HEK293T (cell line): ENCODE measurements at regions not wholly inside any gene's neighbourhood (a gene's known extent, or its start where the extent isn't known, plus 50 kb on each side); places are given as distances from the start of the nearest gene placed in this dataset.

ENCODE experiments used
- CTCF ChIA-PET: fragments of 350-600 bp; formaldehyde crosslinking; extraction: SDS; loops from one replicate; lab custom pipeline; 2021; ENCODE audit warnings: antibody characterized with exemption, inconsistent platforms; lab: Yijun Ruan, JAX
- POLR2A ChIA-PET: fragments of 350-600 bp; formaldehyde crosslinking; extraction: SDS; loops from one replicate; lab custom pipeline; 2020; ENCODE audit warnings: antibody characterized with exemption, inconsistent platforms; lab: Yijun Ruan, JAX
- DNase-seq: peaks from one replicate; pipeline ENCODE4 v3.0.0; 2012; ENCODE audit warnings: mixed read lengths; ENCODE audit errors: extremely low spot score
- ARNT ChIP-seq: fragments of 450-650 bp; IDR thresholded peaks from 2 replicates; pipeline ENCODE4 v1.6.1; 2017; ENCODE audit warnings: mild to moderate bottlenecking
- BHLHE40 ChIP-seq: fragments of 450-650 bp; IDR thresholded peaks from 2 replicates; pipeline ENCODE4 v1.6.1; 2016; ENCODE audit warnings: mild to moderate bottlenecking, moderate library complexity, borderline replicate concordance
- CTBP1 ChIP-seq: fragments of 450-650 bp; IDR thresholded peaks from 2 replicates; pipeline ENCODE4 v1.6.1; 2016; ENCODE audit warnings: borderline replicate concordance
- ELF4 ChIP-seq: fragments of 450-650 bp; IDR thresholded peaks from 2 replicates; pipeline ENCODE4 v1.6.1; 2017; ENCODE audit warnings: antibody characterized with exemption
- FOXA1 ChIP-seq: fragments of 450-650 bp; IDR thresholded peaks from 2 replicates; pipeline ENCODE4 v1.6.1; 2016; ENCODE audit warnings: mild to moderate bottlenecking
- FOXK2 ChIP-seq: fragments of 450-650 bp; IDR thresholded peaks from 2 replicates; pipeline ENCODE4 v1.6.1; 2016; ENCODE audit warnings: mild to moderate bottlenecking
- FOXM1 ChIP-seq: fragments of 450-650 bp; IDR thresholded peaks from 2 replicates; pipeline ENCODE4 v1.6.1; 2017; ENCODE audit warnings: mild to moderate bottlenecking, borderline replicate concordance
- HDGF ChIP-seq: fragments of 450-650 bp; IDR thresholded peaks from 2 replicates; pipeline ENCODE4 v1.6.1; 2017; ENCODE audit warnings: antibody characterized with exemption, borderline replicate concordance
- L3MBTL2 ChIP-seq: fragments of 450-650 bp; conservative IDR thresholded peaks from 2 replicates; pipeline ENCODE4 v1.6.1; 2016; ENCODE audit warnings: mild to moderate bottlenecking
- LEF1 ChIP-seq: fragments of 450-650 bp; IDR thresholded peaks from 2 replicates; pipeline ENCODE4 v1.6.1; 2017; ENCODE audit warnings: mild to moderate bottlenecking, borderline replicate concordance
- NFRKB ChIP-seq: fragments of 450-650 bp; IDR thresholded peaks from 2 replicates; pipeline ENCODE4 v1.6.1; 2016; ENCODE audit warnings: mild to moderate bottlenecking, moderate library complexity
- PKNOX1 ChIP-seq: fragments of 450-650 bp; IDR thresholded peaks from 2 replicates; pipeline ENCODE4 v1.6.1; 2016
- SP1 ChIP-seq: fragments of 450-650 bp; IDR thresholded peaks from 2 replicates; pipeline ENCODE4 v1.6.1; 2017
- SUZ12 ChIP-seq: fragments of 450-650 bp; IDR thresholded peaks from 2 replicates; pipeline ENCODE4 v1.6.1; 2016; ENCODE audit warnings: mild to moderate bottlenecking
- TARDBP ChIP-seq: fragments of 450-650 bp; IDR thresholded peaks from 2 replicates; pipeline ENCODE4 v1.6.1; 2016
- ZNF384 ChIP-seq: fragments of 450-650 bp; IDR thresholded peaks from 2 replicates; pipeline ENCODE4 v1.6.1; 2016

- CTCF ChIA-PET, result no interaction called here
These were observed 192.3 kb downstream of the RNF144A start for GRCh38 chr2:7109533-7109885.

GRCh38 chr2:7111626-7112025 lies 194.4 kb downstream of the RNF144A start:
- TF ChIP-seq NFRKB, result no peak
- TF ChIP-seq FOXK2, result no peak
- no peak for TF ChIP-seq HDGF
- no peak for TF ChIP-seq FOXA1
- no peak for TF ChIP-seq FOXM1
- TF ChIP-seq LEF1, result no peak
- no peak for TF ChIP-seq ELF4
- TF ChIP-seq ARNT, result no peak
- TF ChIP-seq TARDBP, result no peak
- no peak for TF ChIP-seq PKNOX1
- TF ChIP-seq L3MBTL2, result no peak
- no peak for TF ChIP-seq SP1
- no peak for TF ChIP-seq CTBP1
- TF ChIP-seq BHLHE40, result no peak
- no peak for TF ChIP-seq ZNF384
- TF ChIP-seq SUZ12, result no peak
- CTCF ChIA-PET, result no interaction called here
- POLR2A ChIA-PET, result no interaction called here
- DNase-seq, result no peak

More at GRCh38 chr2:7109533-7109885, 192.3 kb downstream of the RNF144A start:
- no peak for TF ChIP-seq CTBP1
- TF ChIP-seq ARNT, result no peak
- TF ChIP-seq ELF4, result no peak
- TF ChIP-seq BHLHE40, result no peak
- no peak for TF ChIP-seq PKNOX1
- TF ChIP-seq TARDBP, result no peak
- no peak for TF ChIP-seq NFRKB
- no peak for TF ChIP-seq ZNF384
- DNase-seq, result no peak
- POLR2A ChIA-PET, result no interaction called here

- ChIA-PET CTCF (no interaction called here), POLR2A (no interaction called here)
- no peak for DNase-seq
- no peak for TF ChIP-seq L3MBTL2
- no peak for TF ChIP-seq HDGF
- TF ChIP-seq FOXK2, result no peak
- no peak for TF ChIP-seq NFRKB
- no peak for TF ChIP-seq LEF1
- TF ChIP-seq ARNT, result no peak
- no peak for TF ChIP-seq CTBP1
- no peak for TF ChIP-seq FOXA1
- TF ChIP-seq ELF4, result no peak
- TF ChIP-seq PKNOX1, result no peak
- TF ChIP-seq TARDBP, result no peak
- no peak for TF ChIP-seq BHLHE40
- TF ChIP-seq SP1, result no peak
- TF ChIP-seq FOXM1, result no peak
- TF ChIP-seq ZNF384, result no peak
- no peak for TF ChIP-seq SUZ12
These were observed 198.2 kb downstream of the RNF144A start for GRCh38 chr2:7115364-7115763.

GRCh38 chr2:7115906-7116305 lies 198.7 kb downstream of the RNF144A start:
- TF ChIP-seq CTBP1 (no peak), L3MBTL2 (no peak), ZNF384 (no peak), ELF4 (no peak), PKNOX1 (no peak), BHLHE40 (no peak), LEF1 (no peak), FOXK2 (no peak), FOXM1 (no peak), SUZ12 (no peak), HDGF (no peak), NFRKB (no peak), SP1 (no peak), TARDBP (no peak), ARNT (no peak)
- no peak for DNase-seq
- CTCF ChIA-PET, result no interaction called here
- POLR2A ChIA-PET, result no interaction called here

GRCh38 chr2:7116511-7116910 lies 199.3 kb downstream of the RNF144A start:
- TF ChIP-seq SP1, result no peak
- TF ChIP-seq SUZ12, result no peak
- TF ChIP-seq NFRKB, result no peak
- TF ChIP-seq ZNF384, result no peak
- TF ChIP-seq L3MBTL2, result no peak
- TF ChIP-seq FOXM1, result no peak
- no peak for TF ChIP-seq FOXA1
- no peak for TF ChIP-seq LEF1
- TF ChIP-seq ARNT, result no peak
- TF ChIP-seq HDGF, result no peak
- TF ChIP-seq TARDBP, result no peak
- no peak for TF ChIP-seq ELF4
- TF ChIP-seq CTBP1, result no peak
- no peak for TF ChIP-seq BHLHE40
- no peak for TF ChIP-seq PKNOX1
- no peak for TF ChIP-seq FOXK2
- ChIA-PET CTCF (no interaction called here), POLR2A (no interaction called here)
- DNase-seq, result no peak
